RWPE1 (cell line): ENCODE measurements at regions not wholly inside any gene's neighbourhood (a gene's known extent, or its start where the extent isn't known, plus 50 kb on each side); places are given as distances from the start of the nearest gene placed in this dataset.
A peak's percentile ranks its signal among the peaks of the same experiment; 100 is the strongest.

Experiments used
- CTCF ChIA-PET: fragments of 350-600 bp; sonication (Branson Sonifier 250); formaldehyde crosslinking; extraction: SDS; loops from one replicate; lab custom pipeline; 2021; lab: Yijun Ruan, JAX
- POLR2A ChIA-PET: fragments of 400-600 bp; formaldehyde crosslinking; extraction: SDS; loops from one replicate; lab custom pipeline; 2020; ENCODE audit warnings: antibody characterized with exemption; ENCODE audit not compliant: low non-redundant PET; lab: Yijun Ruan, JAX
- DNase-seq: peaks from one replicate; pipeline ENCODE4 v3.0.0; 2012; ENCODE audit warnings: low spot score
- H3K27ac ChIP-seq: fragments of 450-650 bp; 2 replicates; pipeline ENCODE4 v1.5.1; 2017
- CTCF ChIP-seq: fragments of 450-650 bp; conservative IDR thresholded peaks from 2 replicates; pipeline ENCODE4 v1.5.1; 2017; ENCODE audit warnings: low read depth, mild to moderate bottlenecking

GRCh38 chr2:55992455-55992854 is 68.9 kb upstream of the EFEMP1 start:
- ChIA-PET CTCF (no interaction called here), POLR2A (no interaction called here)
- no peak overlapping the region for H3K27ac ChIP-seq
- peak; percentile 77 for DNase-seq
- no peak for TF ChIP-seq CTCF

GRCh38 chr2:55993685-55994084 is 70.1 kb upstream of the EFEMP1 start:
- ChIA-PET POLR2A (no interaction called here), CTCF (no interaction called here)
- no peak for TF ChIP-seq CTCF
- peak overlapping the region; percentile 55; the same call in 1 of the 2 replicates for H3K27ac ChIP-seq
- DNase-seq: no peak

GRCh38 chr2:55995211-55995610 is 71.6 kb upstream of the EFEMP1 start:
- no peak for DNase-seq
- ChIA-PET POLR2A (interaction anchor here (0.6 kb wide), 1 partner anchor 11 kb away, joined by 3 read pairs; no protein-coding TSS in a partner anchor), CTCF (no interaction called here)
- no peak for TF ChIP-seq CTCF
- no peak overlapping the region for H3K27ac ChIP-seq

- TF ChIP-seq CTCF: no peak
- ChIA-PET CTCF (no interaction called here), POLR2A (interaction anchor here (0.6 kb wide), 1 partner anchor 11 kb away, joined by 3 read pairs; no protein-coding TSS in a partner anchor)
- no peak for DNase-seq
- H3K27ac ChIP-seq: no peak overlapping the region
These were observed 72.3 kb upstream of the EFEMP1 start for GRCh38 chr2:55995902-55996301.

GRCh38 chr2:55999231-55999630 is 75.6 kb upstream of the EFEMP1 start:
- TF ChIP-seq CTCF: no peak
- DNase-seq: no peak
- no peak overlapping the region for H3K27ac ChIP-seq
- CTCF ChIA-PET: interaction anchor here (0.6 kb wide), 1 partner anchor 237 kb away, joined by 3 read pairs; no protein-coding TSS in a partner anchor
- POLR2A ChIA-PET: no interaction called here

GRCh38 chr2:55999790-56000189 is 76.2 kb upstream of the EFEMP1 start:
- DNase-seq: no peak
- H3K27ac ChIP-seq: no peak overlapping the region
- CTCF ChIA-PET: no interaction called here
- POLR2A ChIA-PET: no interaction called here
- TF ChIP-seq CTCF: no peak

- DNase-seq: no peak
- H3K27ac ChIP-seq: no peak overlapping the region
- TF ChIP-seq CTCF: no peak
- POLR2A ChIA-PET: no interaction called here
- CTCF ChIA-PET: no interaction called here
These were observed 78.4 kb upstream of the EFEMP1 start for GRCh38 chr2:56001947-56002346.
